HG03469 (cell line): ENCODE measurements at regions not wholly inside any gene's neighbourhood (a gene's known extent, or its start where the extent isn't known, plus 50 kb on each side); places are given as distances from the start of the nearest gene placed in this dataset.
"Not testable (repeated sequence)": the region's sequence is repeated elsewhere in the genome, so short reads cannot be mapped to it uniquely, and the experiment has no call there.

Experiments
- ATAC-seq: cut with Tn5 transposase; IDR thresholded peaks from one replicate; pipeline ENCODE4 v1.9.1; 2021; ENCODE audit warnings: mild to moderate bottlenecking, moderate library complexity, moderate number of reproducible peaks; ENCODE audit not compliant: unreplicated experiment

- ATAC-seq, result no peak
Measured at GRCh38 chr12:73185403-73185802, 913.2 kb downstream of the TRHDE start.

- no peak for ATAC-seq
Measured at GRCh38 chr12:73186272-73186671, 914.1 kb downstream of the TRHDE start.

GRCh38 chr12:73187765-73188164 is 915.6 kb downstream of the TRHDE start:
- no peak for ATAC-seq

GRCh38 chr12:73210548-73211204 is 938.5 kb downstream of the TRHDE start:
- no peak for ATAC-seq

GRCh38 chr12:73220951-73221350 is 948.8 kb downstream of the TRHDE start:
- ATAC-seq, result no peak

- no peak for ATAC-seq
Measured at GRCh38 chr12:73221398-73221797, 949.2 kb downstream of the TRHDE start.

GRCh38 chr12:73221836-73222235 is 949.7 kb downstream of the TRHDE start:
- ATAC-seq, result no peak

GRCh38 chr12:73225371-73225937 is 953.3 kb downstream of the TRHDE start:
- ATAC-seq, result no peak

GRCh38 chr12:73225941-73226340 is 953.8 kb downstream of the TRHDE start:
- ATAC-seq, result no peak

GRCh38 chr12:73226593-73226992 is 954.4 kb downstream of the TRHDE start:
- ATAC-seq, result no peak

- ATAC-seq, result not testable (repeated sequence)
Measured at GRCh38 chr12:73228828-73229227, 956.7 kb downstream of the TRHDE start.

- ATAC-seq, result no peak
Measured at GRCh38 chr12:73235387-73235786, 963.2 kb downstream of the TRHDE start.

GRCh38 chr12:73240110-73240509 is 967.9 kb downstream of the TRHDE start:
- ATAC-seq, result no peak

GRCh38 chr12:73262788-73263381 is 990.7 kb downstream of the TRHDE start:
- ATAC-seq, result no peak

- ATAC-seq, result no peak
Measured at GRCh38 chr12:73266206-73266605, 994.0 kb downstream of the TRHDE start.

GRCh38 chr12:73274976-73275375 is 1002.8 kb downstream of the TRHDE start:
- ATAC-seq, result no peak

GRCh38 chr12:73277971-73278370 is 1005.8 kb downstream of the TRHDE start:
- no peak for ATAC-seq

GRCh38 chr12:73301530-73301929 is 1029.4 kb downstream of the TRHDE start:
- ATAC-seq, result no peak

- no peak for ATAC-seq
Measured at GRCh38 chr12:73307260-73307659, 1035.1 kb downstream of the TRHDE start.

GRCh38 chr12:73308079-73308478 is 1035.9 kb downstream of the TRHDE start:
- ATAC-seq, result no peak

- ATAC-seq, result no peak
Measured at GRCh38 chr12:73308747-73309146, 1036.6 kb downstream of the TRHDE start.

- no peak for ATAC-seq
Measured at GRCh38 chr12:73321319-73321718, 1049.1 kb downstream of the TRHDE start.
